B cell (primary cell): ENCODE measurements at regions not wholly inside any gene's neighbourhood (a gene's known extent, or its start where the extent isn't known, plus 50 kb on each side); places are given as distances from the start of the nearest gene placed in this dataset.

Experiments
- ATAC-seq: fragments of 200-7000 bp; cut with Tn5 transposase; one replicate; pipeline ENCODE4 v1.10.0; 2021; ENCODE audit warnings: low read depth, mild to moderate bottlenecking, moderate number of reproducible peaks, moderate library complexity
- CTCF ChIA-PET: fragments of 350-600 bp; sonication (Branson Sonifier 250); formaldehyde crosslinking; loops from one replicate; lab custom pipeline; 2021; ENCODE audit warnings: antibody characterized with exemption, inconsistent platforms; lab: Charles Lee
- POLR2A ChIA-PET: fragments of 350-600 bp; sonication (Branson Sonifier 250); formaldehyde crosslinking; loops from one replicate; lab custom pipeline; 2021; ENCODE audit warnings: antibody characterized with exemption; lab: Charles Lee
- DNase-seq: peaks from one replicate; pipeline ENCODE4 v3.0.0; 2013
- H2AFZ ChIP-seq: 2 replicates; pipeline ENCODE4 v1.6.1; 2012; ENCODE audit warnings: mild to moderate bottlenecking, low read depth, low read length; ENCODE audit not compliant: insufficient read depth, poor library complexity, severe bottlenecking
- H3K27ac ChIP-seq, 2 donors: 1 replicate in 1 of 2; 2 replicates in 1 of 2; pipeline ENCODE4 v1.5.1; 2012 to 2013; ENCODE audit warnings: low read length in 2 of 2, mild to moderate bottlenecking in 2 of 2, moderate library complexity in 1 of 2
- H3K27me3 ChIP-seq, 4 experiments: fragments of 200-600 bp in 1 of 4; sonication (generic) in 1 of 4; replicated peaks in 1 of 4; 1 replicate in 2 of 4; 2 replicates in 2 of 4; pipeline versions ENCODE4 v1.6.1 to v1.7.0; 2013 to 2016; ENCODE audit warnings: low read length in 3 of 4, mild to moderate bottlenecking in 2 of 4, mixed read lengths in 1 of 4, moderate library complexity in 1 of 4; ENCODE audit not compliant: insufficient read depth in 4 of 4, control insufficient read depth in 3 of 4; ENCODE audit errors: control extremely low read depth in 1 of 4
- H3K36me3 ChIP-seq, 2 experiments: replicated peaks in 1 of 2; 1 replicate in 1 of 2; 2 replicates in 1 of 2; pipeline versions ENCODE4 v1.6.1 to v1.7.1; 2013; ENCODE audit warnings: low read length in 1 of 2; ENCODE audit not compliant: insufficient read depth in 2 of 2, control insufficient read depth in 1 of 2; ENCODE audit errors: control extremely low read depth in 1 of 2, extremely low read depth in 1 of 2
- H3K4me1 ChIP-seq, 2 donors: fragments of 200-600 bp in 1 of 2; sonication (generic) in 1 of 2; 1 replicate in 1 of 2; 2 replicates in 1 of 2; pipeline versions ENCODE4 v1.5.1 to v1.6.1; 2013 to 2017; ENCODE audit warnings: low read length in 2 of 2; ENCODE audit not compliant: control insufficient read depth in 2 of 2, insufficient read depth in 2 of 2
- H3K4me2 ChIP-seq: replicated peaks from 2 replicates; pipeline ENCODE3; 2012; ENCODE audit warnings: mild to moderate bottlenecking, low read depth, low read length; ENCODE audit not compliant: poor library complexity, severe bottlenecking
- H3K4me3 ChIP-seq, 5 experiments: fragments of 200-600 bp in 1 of 5; sonication (generic) in 1 of 5; 1 replicate in 3 of 5; 2 replicates in 2 of 5; pipeline versions ENCODE4 v1.5.1 to v1.7.0; 2011 to 2016; ENCODE audit warnings: low read length in 4 of 5, mild to moderate bottlenecking in 4 of 5, low read depth in 2 of 5, control low read depth in 1 of 5, moderate library complexity in 1 of 5; ENCODE audit not compliant: insufficient read depth in 1 of 5; ENCODE audit errors: control extremely low read depth in 1 of 5, extremely low read depth in 1 of 5
- H3K79me2 ChIP-seq: fragments of 200-600 bp; sonication (generic); one replicate; pipeline ENCODE4 v1.6.0; 2016; ENCODE audit warnings: low read length; ENCODE audit not compliant: control insufficient read depth, insufficient read depth
- H3K9ac ChIP-seq: fragments of 200-600 bp; sonication (generic); 2 replicates; pipeline ENCODE4 v1.6.1; 2017; ENCODE audit warnings: mild to moderate bottlenecking, low read length, moderate library complexity
- H3K9me3 ChIP-seq, 3 donors: one replicate each; pipeline versions ENCODE4 v1.6.1 to v1.7.1; 2013; ENCODE audit warnings: low read length in 2 of 3; ENCODE audit not compliant: control insufficient read depth in 2 of 3, insufficient read depth in 1 of 3; ENCODE audit errors: control extremely low read depth in 1 of 3
- H4K20me1 ChIP-seq: 2 replicates; pipeline ENCODE4 v1.6.0; 2012; ENCODE audit warnings: mild to moderate bottlenecking, low read length; ENCODE audit not compliant: insufficient read depth, control insufficient read depth, poor library complexity, severe bottlenecking
- H3K27ac Mint-ChIP-seq: one replicate; pipeline ENCODE4 v1.8.0; 2021; ENCODE audit warnings: mixed read lengths
- H3K27me3 Mint-ChIP-seq: one replicate; pipeline ENCODE4 v1.8.0; 2021; ENCODE audit warnings: mixed read lengths
- H3K4me1 Mint-ChIP-seq: one replicate; pipeline ENCODE4 v1.8.0; 2021; ENCODE audit warnings: mixed read lengths
- H3K4me3 Mint-ChIP-seq: one replicate; pipeline ENCODE4 v1.8.0; 2021; ENCODE audit warnings: mixed read lengths
- H3K9me3 Mint-ChIP-seq: one replicate; pipeline ENCODE4 v1.8.0; 2022; ENCODE audit warnings: mixed read lengths; ENCODE audit not compliant: insufficient read depth
- CTCF ChIP-seq: fragments of 200-600 bp; IDR thresholded peaks from one replicate; pipeline ENCODE4 v1.8.0; 2022; ENCODE audit warnings: antibody characterized with exemption, mild to moderate bottlenecking
- EZH2 ChIP-seq: IDR thresholded peaks from 2 replicates; pipeline ENCODE4 v1.6.1; 2012; ENCODE audit warnings: borderline replicate concordance, low read depth, mild to moderate bottlenecking, moderate library complexity, low read length; ENCODE audit not compliant: insufficient read depth, poor library complexity, severe bottlenecking
- WGBS: methylation state at CpG from one replicate; pipeline ENCODE4 v1.1.5; 2013; ENCODE audit warnings: missing lambda C conversion rate; ENCODE audit not compliant: insufficient coverage; 5-methylcytosine and 5-hydroxymethylcytosine counted together
- intact Hi-C: fragments of 100-400 bp; cut with micrococcal nuclease; formaldehyde crosslinking; loops from one replicate; pipeline ENCODE4 v1.10.0; 2022

- Mint-ChIP-seq H3K27me3 (no peaks in the 10 kb centered on the region), H3K27ac (no peak overlapping the region), H3K9me3 (no peaks in the 10 kb centered on the region), H3K4me3 (no peak overlapping the region), H3K4me1 (no peaks in the 10 kb centered on the region)
- no peak overlapping the region for H3K9ac ChIP-seq
- H3K36me3 ChIP-seq: no peaks in the 10 kb centered on the region
- no peak overlapping the region for H2AFZ ChIP-seq
- H4K20me1 ChIP-seq: no peaks in the 10 kb centered on the region
- H3K9me3 ChIP-seq: no peaks in the 10 kb centered on the region
- no peak overlapping the region for H3K4me3 ChIP-seq
- H3K4me2 ChIP-seq: no peak overlapping the region
- DNase-seq: no peak
- POLR2A ChIA-PET: no interaction called here
- no peak overlapping the region for H3K27ac ChIP-seq
- WGBS: 83% methylated on average over 1 of the region's 2 CpGs
- no peaks in the 10 kb centered on the region for H3K27me3 ChIP-seq
- H3K4me1 ChIP-seq: no peaks in the 10 kb centered on the region
- intact Hi-C loops: no loop called here
- TF ChIP-seq EZH2: no peak
- ATAC-seq: no peak
- CTCF ChIA-PET: no interaction called here
- no peaks in the 10 kb centered on the region for H3K79me2 ChIP-seq
Measured at GRCh38 chr4:19164334-19164733, 1087.4 kb upstream of the SLIT2 start.

- no peak overlapping the region for H3K9ac ChIP-seq
- H3K9me3 Mint-ChIP-seq: peaks cover 3% of the 10 kb centered on the region
- DNase-seq (no peak), ATAC-seq (no peak)
- intact Hi-C loops: no loop called here
- H3K27ac ChIP-seq: no peak overlapping the region
- no peak overlapping the region for H3K4me3 Mint-ChIP-seq
- no peak overlapping the region for H2AFZ ChIP-seq
- no peaks in the 10 kb centered on the region for H3K36me3 ChIP-seq
- H3K4me1 Mint-ChIP-seq: no peaks in the 10 kb centered on the region
- CTCF ChIA-PET: no interaction called here
- POLR2A ChIA-PET: no interaction called here
- H3K4me2 ChIP-seq: no peak overlapping the region
- no peak for TF ChIP-seq EZH2
- TF ChIP-seq CTCF: no peak
- H3K4me3 ChIP-seq: no peak overlapping the region
- no peaks in the 10 kb centered on the region for H3K27me3 ChIP-seq
- no peaks in the 10 kb centered on the region for H3K27me3 Mint-ChIP-seq
- no peaks in the 10 kb centered on the region for H3K4me1 ChIP-seq
- H4K20me1 ChIP-seq: no peaks in the 10 kb centered on the region
- H3K79me2 ChIP-seq: no peaks in the 10 kb centered on the region
- no CpG with 5 or more reads among the region's 3 CpGs for WGBS
- no peak overlapping the region for H3K27ac Mint-ChIP-seq
- H3K9me3 ChIP-seq: peaks cover 2 to 7% (median 4%) of the 10 kb centered on the region in 3 donors
Measured at GRCh38 chr4:19159874-19160273, 1091.8 kb upstream of the SLIT2 start.
